A673 (cell line): ENCODE measurements at regions not wholly inside any gene's neighbourhood (a gene's known extent, or its start where the extent isn't known, plus 50 kb on each side); places are given as distances from the start of the nearest gene placed in this dataset.

Experiments used
- CTCF ChIP-seq: fragments of 300-800, 200-600 bp; sonication (generic); conservative IDR thresholded peaks from 2 replicates; pipeline ENCODE4 v1.5.1; 2017; ENCODE audit warnings: low read depth, mild to moderate bottlenecking, antibody characterized with exemption, low read length, moderate library complexity, mixed read lengths
- EZH2 ChIP-seq: fragments of 200-600 bp; sonication (generic); IDR thresholded peaks from 2 replicates; pipeline ENCODE4 v1.6.1; 2017; ENCODE audit warnings: borderline replicate concordance, low read depth, mild to moderate bottlenecking, mixed read lengths, antibody characterized with exemption, low read length; ENCODE audit not compliant: poor library complexity, severe bottlenecking

DNA sequence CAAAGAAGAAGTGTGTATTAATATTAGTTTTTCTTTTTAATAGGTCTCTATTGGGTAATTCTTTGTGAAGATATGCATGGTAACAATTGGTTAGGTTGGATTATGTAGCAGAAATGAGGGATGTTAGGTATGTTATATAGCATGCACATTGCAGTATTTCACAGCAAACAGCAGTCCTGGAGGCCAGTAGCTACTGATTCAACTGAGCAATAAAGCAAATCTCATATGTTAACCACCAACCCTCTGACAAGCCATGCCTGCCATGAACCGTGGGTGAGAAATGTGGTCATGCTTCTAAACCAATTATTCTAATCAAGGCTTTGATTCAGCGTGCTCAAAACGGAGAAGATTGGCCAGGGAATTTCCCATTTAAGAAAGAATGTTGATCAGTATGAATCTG is 313.0 kb upstream of the CDH6 start:
- TF ChIP-seq EZH2 (no peak), CTCF (no peak)
